ENCODE measurements at regions not wholly inside any gene's neighbourhood (a gene's known extent, or its start where the extent isn't known, plus 50 kb on each side); places are given as distances from the start of the nearest gene placed in this dataset.

DNA sequence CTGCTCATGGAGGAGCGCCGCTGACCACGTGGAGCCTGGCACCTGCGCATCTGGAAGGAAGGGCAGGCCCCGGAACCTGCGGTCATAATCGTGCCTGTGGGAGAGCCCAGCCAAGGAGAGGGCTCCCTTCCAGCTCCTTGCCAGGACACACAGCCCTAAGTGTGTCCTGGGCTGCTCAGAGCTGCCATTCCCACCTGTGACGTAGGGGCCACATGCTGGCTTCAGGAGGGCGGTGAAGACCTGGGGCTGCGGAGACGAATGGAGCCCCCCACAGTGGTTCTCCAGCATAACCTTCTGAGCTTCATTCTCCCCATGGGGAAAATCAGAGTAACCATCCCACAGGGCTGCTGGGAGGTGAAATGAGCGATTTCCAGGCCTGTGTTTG, 127.6 kb upstream of the CHST15 start:
- Histone ChIP-seq H3K27me3 (no peaks in the 10 kb centered on the region), H3K4me3 (no peak overlapping the region), H3K36me3 (no peaks in the 10 kb centered on the region), H3K27ac (no peak overlapping the region), H3K4me1 (peaks cover 0 to 30% (median 11%) of the 10 kb centered on the region in 4 donors), H3K9me3 (no peaks in the 10 kb centered on the region)
- TF ChIP-seq POLR2AphosphoS5 (IDR thresholded peaks at IDR 0.05) (no peak), POLR2A (IDR thresholded peaks at IDR 0.05) (no peak), EP300 (IDR thresholded peaks at IDR 0.05) (no peak)
- TF ChIP-seq, protein P1, sequence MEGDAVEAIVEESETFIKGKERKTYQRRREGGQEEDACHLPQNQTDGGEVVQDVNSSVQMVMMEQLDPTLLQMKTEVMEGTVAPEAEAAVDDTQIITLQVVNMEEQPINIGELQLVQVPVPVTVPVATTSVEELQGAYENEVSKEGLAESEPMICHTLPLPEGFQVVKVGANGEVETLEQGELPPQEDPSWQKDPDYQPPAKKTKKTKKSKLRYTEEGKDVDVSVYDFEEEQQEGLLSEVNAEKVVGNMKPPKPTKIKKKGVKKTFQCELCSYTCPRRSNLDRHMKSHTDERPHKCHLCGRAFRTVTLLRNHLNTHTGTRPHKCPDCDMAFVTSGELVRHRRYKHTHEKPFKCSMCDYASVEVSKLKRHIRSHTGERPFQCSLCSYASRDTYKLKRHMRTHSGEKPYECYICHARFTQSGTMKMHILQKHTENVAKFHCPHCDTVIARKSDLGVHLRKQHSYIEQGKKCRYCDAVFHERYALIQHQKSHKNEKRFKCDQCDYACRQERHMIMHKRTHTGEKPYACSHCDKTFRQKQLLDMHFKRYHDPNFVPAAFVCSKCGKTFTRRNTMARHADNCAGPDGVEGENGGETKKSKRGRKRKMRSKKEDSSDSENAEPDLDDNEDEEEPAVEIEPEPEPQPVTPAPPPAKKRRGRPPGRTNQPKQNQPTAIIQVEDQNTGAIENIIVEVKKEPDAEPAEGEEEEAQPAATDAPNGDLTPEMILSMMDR (IDR thresholded peaks at IDR 0.05): no peak
- 80 to 81% methylated on average over 12 of the region's 12 CpGs for WGBS, 2 donors
- DNase-seq: no peak
- intact Hi-C loops (cut with DNase I): no loop called here

DNA sequence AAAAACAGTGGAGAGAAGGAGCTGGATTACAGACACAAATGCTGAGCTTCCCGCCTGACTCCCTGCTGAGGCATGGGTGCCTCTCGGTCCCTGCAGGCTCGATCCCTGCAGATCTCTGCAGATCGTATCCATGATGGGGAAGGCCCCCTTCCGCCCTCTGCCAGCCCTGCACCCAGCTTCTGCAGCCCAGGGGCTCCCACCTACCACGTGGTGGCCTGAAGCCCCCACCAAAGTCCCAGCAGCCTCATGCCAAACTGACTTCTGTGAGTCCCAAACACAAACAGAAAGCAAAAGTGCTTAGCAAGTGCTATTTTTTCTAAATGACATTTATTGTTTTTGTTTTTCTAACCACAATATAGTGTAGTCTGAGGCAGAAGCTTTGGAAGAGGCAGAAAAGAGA, 127.1 kb upstream of the CHST15 start:
- Histone ChIP-seq H3K36me3 (no peaks in the 10 kb centered on the region), H3K4me1 (peaks cover 0 to 26% (median 9%) of the 10 kb centered on the region in 4 donors), H3K9me3 (no peaks in the 10 kb centered on the region), H3K27ac (no peak overlapping the region), H3K4me3 (no peak overlapping the region), H3K27me3 (no peaks in the 10 kb centered on the region)
- TF ChIP-seq EP300 (IDR thresholded peaks at IDR 0.05) (no peak), POLR2A (IDR thresholded peaks at IDR 0.05) (no peak), POLR2AphosphoS5 (IDR thresholded peaks at IDR 0.05) (no peak)
- TF ChIP-seq, protein P1 (IDR thresholded peaks at IDR 0.05): no peak
- intact Hi-C loops (cut with DNase I): no loop called here
- no peak for DNase-seq
- WGBS, 2 donors: 60 to 66% methylated on average over 6 of the region's 6 CpGs

DNA sequence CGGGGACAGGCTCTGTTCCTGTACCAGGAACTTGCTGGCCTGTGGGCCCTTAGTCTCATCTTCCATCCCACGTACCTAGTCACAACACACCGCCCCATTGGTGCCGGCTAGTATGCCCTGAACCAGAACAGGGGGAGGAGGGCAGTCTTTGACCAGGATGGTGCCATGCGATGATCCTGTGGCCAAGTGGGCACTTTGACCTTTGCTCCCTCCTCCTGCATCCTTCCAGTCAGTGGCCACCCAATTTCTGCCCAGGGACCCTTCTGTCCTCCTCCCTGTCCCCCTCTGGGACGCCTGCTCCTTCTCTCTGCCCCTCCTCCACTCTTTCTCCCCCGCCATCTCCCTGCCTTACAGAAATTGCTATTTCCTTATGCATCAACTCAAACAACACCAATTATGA, 126.3 kb upstream of the CHST15 start:
- Histone ChIP-seq H3K9me3 (no peaks in the 10 kb centered on the region), H3K4me3 (no peak overlapping the region), H3K27ac (no peak overlapping the region), H3K36me3 (no peaks in the 10 kb centered on the region), H3K27me3 (no peaks in the 10 kb centered on the region), H3K4me1 (peaks cover 0 to 17% (median 7%) of the 10 kb centered on the region in 4 donors)
- intact Hi-C loops (cut with DNase I): no loop called here
- 71 to 80% methylated on average over 7 of the region's 7 CpGs for WGBS, 2 donors
- TF ChIP-seq, protein P1 (IDR thresholded peaks at IDR 0.05): no peak
- TF ChIP-seq EP300 (IDR thresholded peaks at IDR 0.05) (no peak), POLR2A (IDR thresholded peaks at IDR 0.05) (no peak), POLR2AphosphoS5 (IDR thresholded peaks at IDR 0.05) (no peak)
- no peak for DNase-seq

DNA sequence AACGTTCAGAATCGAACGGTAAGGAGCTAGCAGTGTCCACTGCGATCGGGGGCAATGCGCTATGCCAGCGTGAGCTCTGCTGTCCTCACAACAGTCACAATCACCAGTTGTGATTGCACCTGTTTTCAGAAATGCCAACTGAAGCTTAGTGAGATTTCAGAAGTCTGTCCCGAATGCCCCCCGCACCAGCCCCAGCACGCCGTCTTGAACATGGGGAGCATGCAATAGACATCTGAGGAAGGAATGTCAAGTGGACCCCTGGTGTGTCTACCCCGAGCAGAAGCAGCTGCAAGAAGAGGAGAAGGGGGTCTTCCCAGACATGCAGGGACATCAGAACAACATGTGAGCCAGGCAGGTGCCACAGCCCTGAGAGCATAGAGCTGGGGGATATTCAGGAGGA, 125.7 kb upstream of the CHST15 start:
- no peak for TF ChIP-seq EP300 (IDR thresholded peaks at IDR 0.05)
- TF ChIP-seq, protein P1 (IDR thresholded peaks at IDR 0.05): no peak
- TF ChIP-seq POLR2AphosphoS5 (IDR thresholded peaks at IDR 0.05): no peak

More for the DNA sequence above, 125.7 kb upstream of the CHST15 start:
- intact Hi-C loops (cut with DNase I): no loop called here
- peaks cover 0 to 11% (median 4%) of the 10 kb centered on the region in 4 donors for H3K4me1 ChIP-seq
- H3K9me3 ChIP-seq: no peaks in the 10 kb centered on the region
- 85% methylated on average over 12 of the region's 12 CpGs for WGBS, 2 donors
- H3K27me3 ChIP-seq: no peaks in the 10 kb centered on the region
- no peaks in the 10 kb centered on the region for H3K36me3 ChIP-seq
- no peak overlapping the region for H3K4me3 ChIP-seq
- DNase-seq: no peak
- no peak overlapping the region for H3K27ac ChIP-seq

Data from sigmoid colon (tissue), 6 donors.